ENCODE measurements at regions not wholly inside any gene's neighbourhood (a gene's known extent, or its start where the extent isn't known, plus 50 kb on each side); places are given as distances from the start of the nearest gene placed in this dataset.

- no peak overlapping the region for H3K4me3 ChIP-seq (ENCODE audit: low read depth, low read length)
- no peak for DNase-seq (ENCODE audit: low read depth)
- in situ Hi-C loops (cut with HindIII; ENCODE audit: low sequenced_read_pairs), result no loop called here
- TF ChIP-seq CTCF (IDR thresholded peaks at IDR 0.05; ENCODE audit: low read depth, low read length, missing control alignments), result no peak
Measured at GRCh38 chr2:2409481-2409880, 78.4 kb upstream of the MYT1L start.

GRCh38 chr2:2405780-2406179, 74.7 kb upstream of the MYT1L start:
- in situ Hi-C loops (cut with HindIII; ENCODE audit: low sequenced_read_pairs), result no loop called here
- DNase-seq (ENCODE audit: low read depth), result no peak
- no peak overlapping the region for H3K4me3 ChIP-seq (ENCODE audit: low read depth, low read length)
- no peak for TF ChIP-seq CTCF (IDR thresholded peaks at IDR 0.05; ENCODE audit: low read depth, low read length, missing control alignments)

GRCh38 chr2:2400286-2401038, 69.4 kb upstream of the MYT1L start:
- in situ Hi-C loops (cut with HindIII; ENCODE audit: low sequenced_read_pairs), result no loop called here
- no peak overlapping the region for H3K4me3 ChIP-seq (ENCODE audit: low read depth, low read length)
- TF ChIP-seq CTCF (IDR thresholded peaks at IDR 0.05; ENCODE audit: low read depth, low read length, missing control alignments), result no peak
- DNase-seq (ENCODE audit: low read depth), result no peak

- no peak for TF ChIP-seq CTCF (IDR thresholded peaks at IDR 0.05; ENCODE audit: low read depth, low read length, missing control alignments)
- DNase-seq (ENCODE audit: low read depth), result no peak
- no peak overlapping the region for H3K4me3 ChIP-seq (ENCODE audit: low read depth, low read length)
- in situ Hi-C loops (cut with HindIII; ENCODE audit: low sequenced_read_pairs), result no loop called here
Measured at GRCh38 chr2:2399396-2399795, 68.3 kb upstream of the MYT1L start.

GRCh38 chr2:2392332-2392731, 61.3 kb upstream of the MYT1L start:
- no peak for TF ChIP-seq CTCF (IDR thresholded peaks at IDR 0.05; ENCODE audit: low read depth, low read length, missing control alignments)
- in situ Hi-C loops (cut with HindIII; ENCODE audit: low sequenced_read_pairs), result no loop called here
- no peak for DNase-seq (ENCODE audit: low read depth)
- H3K4me3 ChIP-seq (ENCODE audit: low read depth, low read length), result no peak overlapping the region

- no peak for DNase-seq (ENCODE audit: low read depth)
- H3K4me3 ChIP-seq (ENCODE audit: low read depth, low read length), result no peak overlapping the region
- in situ Hi-C loops (cut with HindIII; ENCODE audit: low sequenced_read_pairs), result no loop called here
- TF ChIP-seq CTCF (IDR thresholded peaks at IDR 0.05; ENCODE audit: low read depth, low read length, missing control alignments), result no peak
Measured at GRCh38 chr2:2389215-2389614, 58.1 kb upstream of the MYT1L start.

Data from astrocyte of the cerebellum (primary cell).